Liver (tissue), 8 donors: ENCODE measurements at regions not wholly inside any gene's neighbourhood (a gene's known extent, or its start where the extent isn't known, plus 50 kb on each side); places are given as distances from the start of the nearest gene placed in this dataset.

Experiments
- DNase-seq: peaks from one replicate; pipeline ENCODE4 v3.0.0-alpha.2; 2017; ENCODE audit warnings: low spot score
- H3K27ac ChIP-seq, 2 donors: one replicate each; pipeline ENCODE4 v1.7.0; 2013; ENCODE audit warnings: inconsistent platforms in 2 of 2, low read length in 2 of 2, control low read depth in 1 of 2, low read depth in 1 of 2, mild to moderate bottlenecking in 1 of 2
- H3K27me3 ChIP-seq, 4 donors: one replicate each; pipeline versions ENCODE4 v1.6.1 to v1.7.0; 2013; ENCODE audit warnings: low read length in 3 of 4, inconsistent platforms in 1 of 4, mild to moderate bottlenecking in 1 of 4, moderate library complexity in 1 of 4; ENCODE audit not compliant: control insufficient read depth in 4 of 4, insufficient read depth in 4 of 4
- H3K36me3 ChIP-seq, 4 donors: one replicate each; pipeline versions ENCODE4 v1.6.1 to v1.7.0; 2013; ENCODE audit warnings: low read length in 3 of 4, mild to moderate bottlenecking in 3 of 4, low read depth in 1 of 4, moderate library complexity in 1 of 4; ENCODE audit not compliant: control insufficient read depth in 4 of 4, insufficient read depth in 3 of 4
- H3K4me1 ChIP-seq, 4 donors: one replicate each; pipeline versions ENCODE4 v1.6.1 to v1.7.0; 2013; ENCODE audit warnings: low read length in 3 of 4, mild to moderate bottlenecking in 3 of 4, moderate library complexity in 1 of 4; ENCODE audit not compliant: control insufficient read depth in 4 of 4, insufficient read depth in 4 of 4
- H3K4me3 ChIP-seq, 3 donors: one replicate each; pipeline versions ENCODE4 v1.6.1 to v1.7.0; 2013; ENCODE audit warnings: low read length in 3 of 3, control low read depth in 1 of 3, low read depth in 1 of 3, mild to moderate bottlenecking in 1 of 3
- H3K9ac ChIP-seq, 2 donors: one replicate each; pipeline ENCODE4 v1.7.0; 2013; ENCODE audit warnings: low read length in 2 of 2, mild to moderate bottlenecking in 2 of 2, moderate library complexity in 2 of 2, control low read depth in 1 of 2, low read depth in 1 of 2
- H3K9me3 ChIP-seq, 4 donors: one replicate each; pipeline versions ENCODE4 v1.6.1 to v1.7.0; 2013; ENCODE audit warnings: low read length in 3 of 4; ENCODE audit not compliant: control insufficient read depth in 4 of 4
- ATF3 ChIP-seq: IDR thresholded peaks from 2 replicates; pipeline ENCODE4 v1.6.1; 2016; ENCODE audit warnings: antibody characterized with exemption
- CTCF ChIP-seq: fragments of 150-350 bp; IDR thresholded peaks from 2 replicates; pipeline ENCODE4 v1.5.1; 2017; ENCODE audit warnings: improper control_type of control experiment, low read depth, low read length; ENCODE audit not compliant: missing input control
- EGR1 ChIP-seq, 2 donors: IDR thresholded peaks; 2 replicates each; pipeline ENCODE4 v1.6.1; 2016 to 2018; ENCODE audit warnings: antibody characterized with exemption in 2 of 2, low read depth in 2 of 2
- FOXA1 ChIP-seq: IDR thresholded peaks from 2 replicates; pipeline ENCODE4 v1.6.1; 2016; ENCODE audit warnings: antibody characterized with exemption
- FOXA2 ChIP-seq: IDR thresholded peaks from 2 replicates; pipeline ENCODE4 v1.6.1; 2016; ENCODE audit warnings: antibody characterized with exemption
- GABPA ChIP-seq, 2 donors: IDR thresholded peaks in 1 of 2; conservative IDR thresholded peaks in 1 of 2; 2 replicates each; pipeline ENCODE4 v1.6.1; 2016; ENCODE audit warnings: antibody characterized with exemption in 2 of 2, mild to moderate bottlenecking in 1 of 2, moderate library complexity in 1 of 2
- HNF4A ChIP-seq, 2 donors: conservative IDR thresholded peaks; 2 replicates each; pipeline ENCODE4 v1.6.1; 2016; ENCODE audit warnings: antibody characterized with exemption in 2 of 2, mild to moderate bottlenecking in 2 of 2
- HNF4G ChIP-seq: IDR thresholded peaks from 2 replicates; pipeline ENCODE4 v1.6.1; 2016; ENCODE audit warnings: antibody characterized with exemption
- JUND ChIP-seq, 2 donors: IDR thresholded peaks; 2 replicates each; pipeline ENCODE4 v1.6.1; 2016; ENCODE audit warnings: antibody characterized with exemption in 2 of 2
- MAX ChIP-seq: IDR thresholded peaks from 2 replicates; pipeline ENCODE4 v1.6.1; 2016; ENCODE audit warnings: antibody characterized with exemption
- NR2F2 ChIP-seq: IDR thresholded peaks from 2 replicates; pipeline ENCODE4 v1.6.1; 2016; ENCODE audit warnings: antibody characterized with exemption
- RAD21 ChIP-seq, 2 donors: IDR thresholded peaks; 2 replicates each; pipeline ENCODE4 v1.6.1; 2016; ENCODE audit warnings: antibody characterized with exemption in 2 of 2, mild to moderate bottlenecking in 2 of 2
- REST ChIP-seq: IDR thresholded peaks from 2 replicates; pipeline ENCODE4 v1.6.1; 2016; ENCODE audit warnings: antibody characterized with exemption, mild to moderate bottlenecking
- RXRA ChIP-seq, 2 donors: IDR thresholded peaks; 2 replicates each; pipeline ENCODE4 v1.6.1; 2017 to 2018; ENCODE audit warnings: antibody characterized with exemption in 2 of 2, mild to moderate bottlenecking in 1 of 2
- SP1 ChIP-seq: IDR thresholded peaks from 2 replicates; pipeline ENCODE4 v1.6.1; 2018; ENCODE audit warnings: antibody characterized with exemption, mild to moderate bottlenecking
- TAF1 ChIP-seq: conservative IDR thresholded peaks from 2 replicates; pipeline ENCODE4 v1.6.1; 2016; ENCODE audit warnings: antibody characterized with exemption, mild to moderate bottlenecking
- YY1 ChIP-seq: IDR thresholded peaks from 2 replicates; pipeline ENCODE4 v1.6.1; 2016; ENCODE audit warnings: antibody characterized with exemption, mild to moderate bottlenecking
- WGBS: extraction: QIAGEN DNeasy Blood & Tissue Kit; methylation state at CpG from one replicate; pipeline ENCODE4 v1.1.7; 2013; 5-methylcytosine and 5-hydroxymethylcytosine counted together
- TF ChIP-seq, protein P1 (sequence below): IDR thresholded peaks from 2 replicates; pipeline ENCODE4 v1.6.1; 2016; ENCODE audit warnings: antibody characterized with exemption
- donor health status: healthy.
- donor health status: healthy.
- donor health status: healthy.
- donor health status: healthy.
- donor health status: healthy.

DNA sequence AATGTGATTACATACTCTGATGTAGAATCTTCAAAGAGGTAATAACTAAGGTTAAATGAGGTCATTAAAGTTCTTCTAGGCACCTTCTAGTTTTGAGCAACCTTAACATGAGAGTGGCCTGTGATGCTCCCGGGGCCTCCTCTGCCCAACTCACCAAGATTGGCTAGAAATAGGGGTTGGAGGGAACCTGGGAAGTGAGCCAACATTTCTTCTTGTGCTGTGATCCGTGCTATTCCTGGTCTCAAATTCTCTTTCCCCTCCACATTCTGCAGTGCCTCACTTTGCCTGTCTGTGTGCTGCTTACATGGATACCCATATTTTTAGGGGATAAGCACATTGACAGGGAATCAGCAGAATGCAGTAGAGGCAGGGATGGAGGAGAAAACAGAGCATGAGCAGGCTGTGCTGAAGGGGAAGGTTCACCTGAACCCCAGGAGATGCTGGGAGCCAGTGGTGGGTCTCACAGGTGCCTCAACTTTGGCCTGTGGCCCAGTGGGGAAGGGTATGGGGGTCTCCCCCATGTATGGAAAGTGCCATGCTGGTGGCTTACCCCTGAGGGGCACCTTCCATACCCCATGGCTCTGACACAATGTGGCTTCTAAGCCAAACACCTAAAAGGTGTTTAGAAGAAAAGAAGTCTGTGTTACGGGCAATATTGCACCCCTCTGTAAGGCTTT is 164.7 kb upstream of the CHD6 start:
- Histone ChIP-seq H3K9me3 (no peaks in the 10 kb centered on the region), H3K4me3 (no peak overlapping the region), H3K27ac (no peak overlapping the region), H3K9ac (no peak overlapping the region), H3K27me3 (peaks cover 0 to 2% (median 0%) of the 10 kb centered on the region in 4 donors), H3K36me3 (no peaks in the 10 kb centered on the region), H3K4me1 (no peaks in the 10 kb centered on the region)
- 83% methylated on average over 3 of the region's 3 CpGs for WGBS
- TF ChIP-seq MAX = no peak
- no peak for TF ChIP-seq TAF1
- no peak for TF ChIP-seq ATF3
- no peak for TF ChIP-seq HNF4G
- TF ChIP-seq FOXA1 = no peak
- TF ChIP-seq CTCF = no peak
- TF ChIP-seq RAD21 (IDR thresholded peaks at IDR 0.05) = no peak
- TF ChIP-seq RXRA (IDR thresholded peaks at IDR 0.05) = no peak
- no peak for TF ChIP-seq SP1
- TF ChIP-seq, protein P1, sequence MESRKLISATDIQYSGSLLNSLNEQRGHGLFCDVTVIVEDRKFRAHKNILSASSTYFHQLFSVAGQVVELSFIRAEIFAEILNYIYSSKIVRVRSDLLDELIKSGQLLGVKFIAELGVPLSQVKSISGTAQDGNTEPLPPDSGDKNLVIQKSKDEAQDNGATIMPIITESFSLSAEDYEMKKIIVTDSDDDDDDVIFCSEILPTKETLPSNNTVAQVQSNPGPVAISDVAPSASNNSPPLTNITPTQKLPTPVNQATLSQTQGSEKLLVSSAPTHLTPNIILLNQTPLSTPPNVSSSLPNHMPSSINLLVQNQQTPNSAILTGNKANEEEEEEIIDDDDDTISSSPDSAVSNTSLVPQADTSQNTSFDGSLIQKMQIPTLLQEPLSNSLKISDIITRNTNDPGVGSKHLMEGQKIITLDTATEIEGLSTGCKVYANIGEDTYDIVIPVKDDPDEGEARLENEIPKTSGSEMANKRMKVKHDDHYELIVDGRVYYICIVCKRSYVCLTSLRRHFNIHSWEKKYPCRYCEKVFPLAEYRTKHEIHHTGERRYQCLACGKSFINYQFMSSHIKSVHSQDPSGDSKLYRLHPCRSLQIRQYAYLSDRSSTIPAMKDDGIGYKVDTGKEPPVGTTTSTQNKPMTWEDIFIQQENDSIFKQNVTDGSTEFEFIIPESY = no peak
- TF ChIP-seq NR2F2 = no peak
- no peak for TF ChIP-seq EGR1 (IDR thresholded peaks at IDR 0.05; ENCODE audit: low read depth in 2 of 2)
- no peak for TF ChIP-seq JUND (IDR thresholded peaks at IDR 0.05)
- TF ChIP-seq YY1 = no peak
- TF ChIP-seq GABPA (IDR thresholded peaks at IDR 0.05 in 1 of 2, conservative IDR thresholded peaks at IDR 0.05 in 1 of 2) = no peak
- TF ChIP-seq FOXA2 = no peak
- TF ChIP-seq HNF4A (conservative IDR thresholded peaks at IDR 0.05) = no peak
- TF ChIP-seq REST = no peak
- DNase-seq = no peak
